Astrocyte of the cerebellum (primary cell): ENCODE measurements at regions not wholly inside any gene's neighbourhood (a gene's known extent, or its start where the extent isn't known, plus 50 kb on each side); places are given as distances from the start of the nearest gene placed in this dataset.

Source experiments
- DNase-seq: peaks from one replicate; pipeline ENCODE4 v3.0.0-alpha.2; 2011; ENCODE audit warnings: low read depth
- H3K4me3 ChIP-seq: 2 replicates; pipeline ENCODE4 v1.5.1; 2011; ENCODE audit warnings: mild to moderate bottlenecking, low read depth, low read length, moderate library complexity
- in situ Hi-C: cut with HindIII; loops from 2 replicates; pipeline ENCODE4 v1.10.0; 2017; ENCODE audit warnings: low sequenced_read_pairs
- TF ChIP-seq, protein P1 (sequence below): IDR thresholded peaks from 2 replicates; pipeline ENCODE4 v1.5.1; 2012; ENCODE audit warnings: low read length, low read depth, moderate library complexity, mild to moderate bottlenecking; ENCODE audit errors: missing control alignments

DNA sequence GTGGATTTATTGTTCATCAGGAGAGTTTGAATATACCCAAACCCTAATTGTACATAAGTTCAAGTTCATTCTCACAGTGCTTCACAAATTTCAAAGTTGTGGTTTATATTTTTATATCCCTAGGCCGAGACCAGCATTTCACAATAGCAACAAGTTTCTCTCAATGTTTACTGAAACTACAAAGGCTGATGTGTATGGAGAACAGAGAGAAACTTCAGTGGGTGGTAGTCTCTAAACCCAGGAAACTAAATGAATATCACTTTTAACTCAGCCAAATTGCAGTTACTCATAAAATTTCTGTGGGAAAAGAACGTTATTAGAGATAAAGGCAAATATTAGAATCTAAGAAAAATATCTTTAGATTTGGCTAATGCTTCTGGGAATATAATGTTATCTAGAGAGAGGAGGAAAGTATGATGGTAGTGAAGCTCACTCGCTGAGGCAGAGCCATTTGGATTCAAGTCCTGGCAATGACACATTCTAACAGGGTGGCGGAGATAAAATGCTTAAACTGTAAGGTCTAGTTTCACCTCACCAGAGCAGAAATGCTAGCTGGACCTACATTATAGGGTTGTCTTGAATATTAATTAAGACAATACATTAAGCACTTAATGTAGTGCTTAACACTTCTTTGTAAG, 514.8 kb downstream of the EPHA3 start:
- in situ Hi-C loops: no loop called here
- no peak overlapping the region for H3K4me3 ChIP-seq
- no peak for DNase-seq
- TF ChIP-seq, protein P1, sequence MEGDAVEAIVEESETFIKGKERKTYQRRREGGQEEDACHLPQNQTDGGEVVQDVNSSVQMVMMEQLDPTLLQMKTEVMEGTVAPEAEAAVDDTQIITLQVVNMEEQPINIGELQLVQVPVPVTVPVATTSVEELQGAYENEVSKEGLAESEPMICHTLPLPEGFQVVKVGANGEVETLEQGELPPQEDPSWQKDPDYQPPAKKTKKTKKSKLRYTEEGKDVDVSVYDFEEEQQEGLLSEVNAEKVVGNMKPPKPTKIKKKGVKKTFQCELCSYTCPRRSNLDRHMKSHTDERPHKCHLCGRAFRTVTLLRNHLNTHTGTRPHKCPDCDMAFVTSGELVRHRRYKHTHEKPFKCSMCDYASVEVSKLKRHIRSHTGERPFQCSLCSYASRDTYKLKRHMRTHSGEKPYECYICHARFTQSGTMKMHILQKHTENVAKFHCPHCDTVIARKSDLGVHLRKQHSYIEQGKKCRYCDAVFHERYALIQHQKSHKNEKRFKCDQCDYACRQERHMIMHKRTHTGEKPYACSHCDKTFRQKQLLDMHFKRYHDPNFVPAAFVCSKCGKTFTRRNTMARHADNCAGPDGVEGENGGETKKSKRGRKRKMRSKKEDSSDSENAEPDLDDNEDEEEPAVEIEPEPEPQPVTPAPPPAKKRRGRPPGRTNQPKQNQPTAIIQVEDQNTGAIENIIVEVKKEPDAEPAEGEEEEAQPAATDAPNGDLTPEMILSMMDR: no peak

DNA sequence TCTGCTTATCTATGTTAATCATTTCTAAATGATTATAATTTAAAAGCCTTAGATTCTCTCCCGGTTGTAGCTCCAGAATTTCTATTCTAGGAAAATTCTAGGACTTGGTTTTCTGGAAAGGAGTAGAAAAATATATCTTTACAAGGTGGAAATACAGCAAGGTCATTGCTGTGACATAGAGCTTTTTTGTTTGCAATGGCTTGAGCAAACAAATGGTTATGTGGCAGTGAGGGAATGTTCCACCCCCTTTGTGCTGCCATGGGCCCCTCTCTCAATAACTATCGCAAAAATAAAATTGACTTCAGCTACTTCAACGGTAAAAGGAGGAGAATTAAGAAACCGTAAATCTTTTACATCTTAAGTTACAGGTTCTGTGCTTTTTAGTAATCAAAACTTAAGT, 517.1 kb downstream of the EPHA3 start:
- H3K4me3 ChIP-seq: no peak overlapping the region
- TF ChIP-seq, protein P1: no peak
- in situ Hi-C loops: no loop called here
- no peak for DNase-seq

DNA sequence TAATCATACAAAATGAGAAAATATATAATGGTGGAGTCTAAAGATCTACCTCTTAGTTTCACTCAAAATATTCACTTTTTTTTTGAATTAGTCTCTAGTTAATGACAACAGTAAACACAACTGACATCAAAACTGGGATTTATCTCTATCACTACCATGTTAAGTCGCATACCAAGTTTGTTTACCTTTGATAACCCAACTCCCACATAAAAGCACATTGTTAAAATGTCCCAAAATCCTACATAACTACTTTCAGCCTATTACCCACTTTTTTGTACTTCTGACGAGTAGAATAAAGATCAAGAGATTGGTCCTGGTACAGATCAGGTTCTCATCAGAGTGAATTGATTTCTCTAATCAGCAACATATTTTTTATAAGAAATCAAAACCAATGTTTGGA, 518.5 kb downstream of the EPHA3 start:
- H3K4me3 ChIP-seq: no peak overlapping the region
- DNase-seq: no peak
- in situ Hi-C loops: no loop called here
- TF ChIP-seq, protein P1: no peak

DNA sequence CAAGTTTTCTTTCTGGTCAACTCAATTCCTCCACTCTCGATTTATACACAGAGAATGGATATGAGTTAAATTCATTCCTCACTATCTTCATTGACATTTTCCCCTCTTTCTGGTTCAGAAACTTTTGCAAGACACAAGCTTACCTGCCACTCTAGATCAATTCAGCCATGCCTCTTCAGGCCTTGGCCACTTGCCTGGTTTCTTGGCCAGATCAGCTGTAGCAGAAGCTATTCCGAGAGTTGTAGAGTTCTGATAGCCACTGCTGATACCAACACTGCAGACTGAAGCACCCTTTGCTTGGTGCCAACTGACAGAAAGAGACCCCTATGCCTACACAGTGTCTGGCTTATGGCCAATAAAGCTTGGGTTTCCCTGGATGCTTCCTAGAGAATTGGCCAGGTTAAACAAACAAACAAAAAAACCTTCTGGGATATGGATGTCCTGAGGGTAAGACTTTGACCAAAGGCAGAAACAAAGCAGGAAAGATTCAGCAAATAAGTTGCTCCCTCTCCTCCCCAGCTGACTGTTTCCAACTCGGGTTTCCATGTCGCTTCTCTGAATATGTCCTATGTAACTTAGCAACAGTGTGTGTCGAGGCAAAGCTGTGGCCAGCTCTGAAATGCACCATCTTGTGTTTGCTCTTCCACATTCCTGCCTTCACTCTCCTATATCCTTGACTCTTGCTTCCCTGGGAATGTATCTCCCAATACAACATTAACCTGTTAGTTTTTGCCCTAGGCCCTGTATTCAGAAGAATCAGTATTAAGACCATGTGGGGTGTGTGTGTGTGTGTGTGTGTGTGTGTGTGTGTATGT, 521.6 kb downstream of the EPHA3 start:
- no peak overlapping the region for H3K4me3 ChIP-seq
- no peak for DNase-seq
- in situ Hi-C loops: no loop called here
- TF ChIP-seq, protein P1: no peak

DNA sequence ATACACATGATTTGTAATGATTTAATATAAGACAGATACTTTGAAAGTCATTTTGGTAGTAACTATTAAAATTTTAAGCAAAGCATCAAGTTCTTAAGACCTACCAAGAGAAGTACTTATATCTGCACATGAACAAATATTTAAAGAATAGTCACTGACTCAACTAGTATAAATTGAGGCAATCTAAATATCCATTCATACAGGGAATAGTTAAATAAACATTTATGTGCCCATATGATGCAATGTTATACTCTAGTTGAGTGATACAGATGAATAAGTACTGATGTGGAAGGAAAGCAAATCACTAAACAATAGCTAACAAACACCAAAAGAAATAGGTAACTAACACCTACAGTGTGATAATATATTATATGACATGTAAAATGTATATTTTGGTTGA, 527.7 kb downstream of the EPHA3 start:
- H3K4me3 ChIP-seq: no peak overlapping the region
- TF ChIP-seq, protein P1: no peak
- in situ Hi-C loops: no loop called here
- no peak for DNase-seq

DNA sequence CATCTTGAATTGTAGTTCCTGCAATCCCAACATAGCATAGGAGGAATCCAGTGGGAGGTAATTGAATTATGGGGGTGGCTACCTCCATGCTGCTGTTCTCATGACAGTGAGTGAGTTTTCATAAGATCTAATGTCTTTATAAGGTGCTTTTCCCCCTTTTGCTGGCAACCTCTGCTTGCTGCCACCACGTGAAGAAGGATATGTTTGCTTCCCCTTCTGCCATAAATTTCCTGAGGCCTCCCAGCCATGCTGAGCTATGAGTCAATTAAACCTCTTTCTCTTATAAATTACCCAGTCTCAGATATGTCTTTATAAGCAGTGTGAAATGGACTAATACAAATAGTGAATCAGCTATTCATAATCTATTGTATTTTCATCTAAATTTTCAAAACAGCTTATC, 537.3 kb downstream of the EPHA3 start:
- TF ChIP-seq, protein P1: no peak
- in situ Hi-C loops: no loop called here
- H3K4me3 ChIP-seq: no peak overlapping the region
- DNase-seq: no peak
